ENCODE measurements at regions not wholly inside any gene's neighbourhood (a gene's known extent, or its start where the extent isn't known, plus 50 kb on each side); places are given as distances from the start of the nearest gene placed in this dataset.

- DNase-seq (ENCODE audit: low spot score) (no peak), FAIRE-seq (no peak)
Measured at GRCh38 chr5:68738841-68739240, 355.0 kb upstream of the SLC30A5 start.

- FAIRE-seq (no peak), DNase-seq (ENCODE audit: low spot score) (no peak)
Measured at GRCh38 chr5:68739752-68740151, 354.1 kb upstream of the SLC30A5 start.

- FAIRE-seq: no peak
- DNase-seq (ENCODE audit: low spot score): peak; percentile 44
Measured at GRCh38 chr5:68740226-68740910, 353.4 kb upstream of the SLC30A5 start.

- FAIRE-seq: no peak
Measured at GRCh38 chr5:68744206-68744605, 349.6 kb upstream of the SLC30A5 start.

GRCh38 chr5:68745448-68745847, 348.4 kb upstream of the SLC30A5 start:
- no peak for DNase-seq (ENCODE audit: low spot score)

More at GRCh38 chr5:68744206-68744605, 349.6 kb upstream of the SLC30A5 start:
- no peak for DNase-seq (ENCODE audit: low spot score)

GRCh38 chr5:68746220-68746619, 347.6 kb upstream of the SLC30A5 start:
- no peak for FAIRE-seq
- DNase-seq (ENCODE audit: low spot score): no peak

More at GRCh38 chr5:68745448-68745847, 348.4 kb upstream of the SLC30A5 start:
- no peak for FAIRE-seq

- DNase-seq (ENCODE audit: low spot score): no peak
- no peak for FAIRE-seq
Measured at GRCh38 chr5:68746643-68747420, 347.0 kb upstream of the SLC30A5 start.

- FAIRE-seq (no peak), DNase-seq (ENCODE audit: low spot score) (no peak)
Measured at GRCh38 chr5:68747521-68747920, 346.3 kb upstream of the SLC30A5 start.

- FAIRE-seq: no peak
- no peak for DNase-seq (ENCODE audit: low spot score)
Measured at GRCh38 chr5:68748101-68748500, 345.7 kb upstream of the SLC30A5 start.

- DNase-seq (ENCODE audit: low spot score) (no peak), FAIRE-seq (no peak)
Measured at GRCh38 chr5:68749077-68749476, 344.7 kb upstream of the SLC30A5 start.

- FAIRE-seq (no peak), DNase-seq (ENCODE audit: low spot score) (no peak)
Measured at GRCh38 chr5:68749631-68750030, 344.2 kb upstream of the SLC30A5 start.

GRCh38 chr5:68751661-68752060, 342.2 kb upstream of the SLC30A5 start:
- no peak for FAIRE-seq
- no peak for DNase-seq (ENCODE audit: low spot score)

- DNase-seq (ENCODE audit: low spot score): no peak
- FAIRE-seq: no peak
Measured at GRCh38 chr5:68754536-68754935, 339.3 kb upstream of the SLC30A5 start.

GRCh38 chr5:68755293-68755692, 338.5 kb upstream of the SLC30A5 start:
- DNase-seq (ENCODE audit: low spot score): no peak
- FAIRE-seq: no peak

GRCh38 chr5:68757006-68757405, 336.8 kb upstream of the SLC30A5 start:
- DNase-seq (ENCODE audit: low spot score): no peak
- no peak for FAIRE-seq

GRCh38 chr5:68757626-68758212, 336.1 kb upstream of the SLC30A5 start:
- DNase-seq (ENCODE audit: low spot score): no peak

GRCh38 chr5:68759593-68759992, 334.2 kb upstream of the SLC30A5 start:
- no peak for DNase-seq (ENCODE audit: low spot score)

More at GRCh38 chr5:68757626-68758212, 336.1 kb upstream of the SLC30A5 start:
- FAIRE-seq: no peak

GRCh38 chr5:68762201-68762600, 331.6 kb upstream of the SLC30A5 start:
- no peak for DNase-seq (ENCODE audit: low spot score)
- FAIRE-seq: no peak

More at GRCh38 chr5:68759593-68759992, 334.2 kb upstream of the SLC30A5 start:
- FAIRE-seq: no peak

GRCh38 chr5:68766952-68767464, 326.8 kb upstream of the SLC30A5 start:
- FAIRE-seq: no peak
- no peak for DNase-seq (ENCODE audit: low spot score)

- DNase-seq (ENCODE audit: low spot score): no peak
- FAIRE-seq: no peak
Measured at GRCh38 chr5:68770551-68770950, 323.3 kb upstream of the SLC30A5 start.

- DNase-seq (ENCODE audit: low spot score) (no peak), FAIRE-seq (no peak)
Measured at GRCh38 chr5:68771221-68771620, 322.6 kb upstream of the SLC30A5 start.

- FAIRE-seq (no peak), DNase-seq (ENCODE audit: low spot score) (no peak)
Measured at GRCh38 chr5:68771732-68772131, 322.1 kb upstream of the SLC30A5 start.
